Stimulated activated naive CD8-positive, alpha-beta T cell treated with anti-CD3 and anti-CD28 coated beads, Interleukin-15, amount 100 ng/mL, for 72 hours (primary cell): ENCODE measurements at regions not wholly inside any gene's neighbourhood (a gene's known extent, or its start where the extent isn't known, plus 50 kb on each side); places are given as distances from the start of the nearest gene placed in this dataset.

Source experiments
- ATAC-seq: fragments of 150-1000 bp; cut with Tn5 transposase; 2 replicates; pipeline ENCODE4 v1.10.0; 2021; ENCODE audit warnings: mild to moderate bottlenecking, moderate library complexity
- DNase-seq, 2 donors: peaks; one replicate each; pipeline ENCODE4 v3.0.0; 2021 to 2022
- H3K27ac Mint-ChIP-seq, 2 donors: one replicate each; pipeline ENCODE4 v1.8.0; 2022; ENCODE audit warnings: mild to moderate bottlenecking in 2 of 2, mixed read lengths in 2 of 2, moderate library complexity in 2 of 2
- H3K27me3 Mint-ChIP-seq: one replicate; pipeline ENCODE4 v1.8.0; 2022; ENCODE audit warnings: mixed read lengths
- H3K4me1 Mint-ChIP-seq: one replicate; pipeline ENCODE4 v1.8.0; 2022; ENCODE audit warnings: mild to moderate bottlenecking, mixed read lengths
- H3K4me3 Mint-ChIP-seq, 2 donors: one replicate each; pipeline ENCODE4 v1.8.0; 2022; ENCODE audit warnings: mild to moderate bottlenecking in 2 of 2, mixed read lengths in 2 of 2, moderate library complexity in 1 of 2
- H3K9me3 Mint-ChIP-seq, 2 donors: one replicate each; pipeline ENCODE4 v1.8.0; 2022; ENCODE audit warnings: mixed read lengths in 2 of 2

- DNase-seq = no peak
- H3K4me3 Mint-ChIP-seq = no peak overlapping the region
- H3K27me3 Mint-ChIP-seq = no peaks in the 10 kb centered on the region
- H3K9me3 Mint-ChIP-seq = peaks cover 10 to 11% of the 10 kb centered on the region in 2 donors
- no peaks in the 10 kb centered on the region for H3K4me1 Mint-ChIP-seq
- H3K27ac Mint-ChIP-seq = no peak overlapping the region
- no peak for ATAC-seq
Measured at GRCh38 chr11:16440136-16440535, 83.8 kb upstream of the SOX6 start.

GRCh38 chr11:16434036-16434435 lies 77.7 kb upstream of the SOX6 start:
- ATAC-seq = no peak
- no peak for DNase-seq
- no peak overlapping the region for H3K27ac Mint-ChIP-seq
- H3K9me3 Mint-ChIP-seq = peaks cover 17 to 20% of the 10 kb centered on the region in 2 donors
- no peak overlapping the region for H3K4me3 Mint-ChIP-seq
- no peaks in the 10 kb centered on the region for H3K27me3 Mint-ChIP-seq
- no peaks in the 10 kb centered on the region for H3K4me1 Mint-ChIP-seq

GRCh38 chr11:16430674-16431073 lies 74.3 kb upstream of the SOX6 start:
- no peaks in the 10 kb centered on the region for H3K27me3 Mint-ChIP-seq

DNA sequence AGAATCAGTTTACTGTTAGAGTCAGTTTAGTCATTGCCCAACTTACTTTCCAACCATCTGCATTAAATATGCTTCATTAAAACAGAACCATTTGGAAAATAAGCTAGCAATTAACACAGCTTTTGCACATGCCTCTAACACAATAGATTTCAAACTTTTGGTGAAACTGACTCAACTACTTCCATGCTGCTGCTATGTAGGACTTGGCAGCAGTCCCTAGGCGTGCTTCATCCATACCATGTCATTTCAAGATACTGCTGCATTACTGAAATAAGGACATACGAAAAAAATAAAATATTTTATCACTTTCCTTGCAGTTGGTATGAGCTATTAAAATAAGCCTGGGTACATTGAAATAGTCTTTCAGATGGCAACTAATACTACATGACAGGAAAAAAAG lies 65.5 kb upstream of the SOX6 start:
- no peak overlapping the region for H3K27ac Mint-ChIP-seq
- H3K9me3 Mint-ChIP-seq = peaks cover 15 to 18% of the 10 kb centered on the region in 2 donors
- no peaks in the 10 kb centered on the region for H3K4me1 Mint-ChIP-seq
- H3K4me3 Mint-ChIP-seq = no peak overlapping the region
- ATAC-seq = no peak
- no peak for DNase-seq
- H3K27me3 Mint-ChIP-seq = no peaks in the 10 kb centered on the region

More at GRCh38 chr11:16430674-16431073, 74.3 kb upstream of the SOX6 start:
- no peaks in the 10 kb centered on the region for H3K4me1 Mint-ChIP-seq
- DNase-seq (no peak), ATAC-seq (no peak)
- no peak overlapping the region for H3K27ac Mint-ChIP-seq
- H3K9me3 Mint-ChIP-seq = peaks cover 7 to 15% of the 10 kb centered on the region in 2 donors
- H3K4me3 Mint-ChIP-seq = no peak overlapping the region

- ATAC-seq (no peak), DNase-seq (no peak)
- peaks cover 7 to 9% of the 10 kb centered on the region in 2 donors for H3K9me3 Mint-ChIP-seq
- H3K4me1 Mint-ChIP-seq = no peaks in the 10 kb centered on the region
- no peak overlapping the region for H3K27ac Mint-ChIP-seq
- H3K27me3 Mint-ChIP-seq = no peaks in the 10 kb centered on the region
- no peak overlapping the region for H3K4me3 Mint-ChIP-seq
Measured at GRCh38 chr11:16418428-16419097, 62.2 kb upstream of the SOX6 start.

DNA sequence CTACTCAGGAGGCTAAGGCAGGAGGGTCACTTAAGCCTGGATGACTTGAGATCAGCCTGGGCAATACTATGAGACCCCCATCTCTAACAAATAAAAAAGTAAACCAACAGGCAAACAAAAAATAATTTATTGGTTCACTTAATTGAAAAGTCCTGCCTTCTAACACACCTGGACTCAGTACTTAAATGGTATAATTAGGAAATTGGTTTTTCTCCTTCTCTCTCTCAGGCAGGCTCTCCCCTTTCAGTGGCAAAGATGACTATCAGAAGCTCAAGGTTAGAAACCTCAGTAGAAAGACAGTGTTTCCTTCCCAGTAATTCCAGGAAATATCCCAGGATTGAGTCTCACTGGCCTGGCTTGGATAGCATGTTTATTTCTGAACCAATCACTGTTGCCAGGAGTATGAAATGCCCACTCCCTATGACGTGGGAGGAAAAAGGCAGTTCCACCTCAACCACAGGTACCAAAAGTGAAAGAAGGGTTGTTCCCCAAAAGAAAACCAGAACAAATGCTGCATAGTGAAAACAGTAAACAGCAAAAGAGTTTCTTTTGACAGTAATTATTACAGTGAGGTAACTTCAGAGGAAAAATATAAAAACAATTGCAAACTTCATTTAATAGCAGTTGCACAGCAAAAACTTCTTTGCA lies 56.3 kb upstream of the SOX6 start:
- no peak for ATAC-seq
- H3K4me1 Mint-ChIP-seq = no peaks in the 10 kb centered on the region
- no peaks in the 10 kb centered on the region for H3K9me3 Mint-ChIP-seq
- H3K4me3 Mint-ChIP-seq = no peak overlapping the region
- no peaks in the 10 kb centered on the region for H3K27me3 Mint-ChIP-seq
- DNase-seq = no peak
- H3K27ac Mint-ChIP-seq = no peak overlapping the region

- H3K4me3 Mint-ChIP-seq = no peak overlapping the region
Measured at GRCh38 chr11:16410479-16410878, 54.1 kb upstream of the SOX6 start.

DNA sequence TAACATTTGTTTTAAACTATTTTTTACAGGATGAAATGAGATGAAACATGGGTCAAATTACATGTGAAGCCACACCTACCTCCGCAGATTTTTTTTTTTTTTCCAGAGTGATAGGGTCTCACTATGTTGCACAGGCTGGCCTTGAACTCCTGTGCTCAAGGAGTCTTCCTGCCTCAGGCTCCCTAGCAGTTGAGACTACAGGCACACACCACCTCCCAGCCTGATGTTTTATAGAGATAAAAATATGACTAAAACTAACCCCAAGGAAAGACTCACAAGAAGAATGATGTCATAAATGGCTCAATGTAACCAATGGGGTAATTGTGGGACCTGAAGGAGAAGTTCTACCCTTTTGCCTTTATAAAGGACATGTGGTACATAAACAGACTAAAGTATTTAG lies 52.3 kb upstream of the SOX6 start:
- Mint-ChIP-seq H3K27me3 (no peaks in the 10 kb centered on the region), H3K4me3 (no peak overlapping the region), H3K4me1 (no peaks in the 10 kb centered on the region), H3K9me3 (no peaks in the 10 kb centered on the region), H3K27ac (no peak overlapping the region)
- no peak for ATAC-seq
- no peak for DNase-seq

More at GRCh38 chr11:16410479-16410878, 54.1 kb upstream of the SOX6 start:
- ATAC-seq (no peak), DNase-seq (no peak)
- Mint-ChIP-seq H3K4me1 (no peaks in the 10 kb centered on the region), H3K9me3 (no peaks in the 10 kb centered on the region), H3K27me3 (no peaks in the 10 kb centered on the region), H3K27ac (no peak overlapping the region)

GRCh38 chr11:16406226-16406625 lies 49.9 kb upstream of the SOX6 start:
- Mint-ChIP-seq H3K27ac (no peak overlapping the region), H3K4me3 (no peak overlapping the region), H3K9me3 (peaks cover 0 to 4% of the 10 kb centered on the region in 2 donors), H3K27me3 (no peaks in the 10 kb centered on the region), H3K4me1 (no peaks in the 10 kb centered on the region)
- DNase-seq = no peak
- ATAC-seq = no peak
